CD14-positive monocyte (primary cell): ENCODE measurements at regions not wholly inside any gene's neighbourhood (a gene's known extent, or its start where the extent isn't known, plus 50 kb on each side); places are given as distances from the start of the nearest gene placed in this dataset.
A peak's percentile ranks its signal among the peaks of the same experiment; 100 is the strongest.

Experiments used
- DNase-seq, 3 donors: peaks; one replicate each; pipeline ENCODE4 v3.0.0-alpha.2; 2011 to 2022
- H2AFZ ChIP-seq: 2 replicates; pipeline ENCODE4 v1.6.0; 2012; ENCODE audit warnings: mild to moderate bottlenecking, low read depth, low read length, inconsistent platforms; ENCODE audit not compliant: insufficient read depth, poor library complexity, severe bottlenecking
- H3K27ac ChIP-seq, 2 donors: 1 replicate in 1 of 2; 2 replicates in 1 of 2; pipeline ENCODE4 v1.5.1; 2012 to 2013; ENCODE audit warnings: low read length in 2 of 2, control low read depth in 1 of 2, inconsistent platforms in 1 of 2, low read depth in 1 of 2, mild to moderate bottlenecking in 1 of 2
- H3K27me3 ChIP-seq, 2 donors: one replicate each; pipeline versions ENCODE4 v1.6.0 to v1.6.1; 2011 to 2013; ENCODE audit warnings: low read length in 2 of 2; ENCODE audit not compliant: control insufficient read depth in 2 of 2, insufficient read depth in 2 of 2
- H3K36me3 ChIP-seq, 2 donors: replicated peaks in 1 of 2; 1 replicate in 1 of 2; 2 replicates in 1 of 2; pipeline versions ENCODE4 v1.5.1 to v1.6.1; 2012 to 2013; ENCODE audit warnings: low read length in 2 of 2, control low read depth in 1 of 2, inconsistent platforms in 1 of 2, mild to moderate bottlenecking in 1 of 2; ENCODE audit not compliant: insufficient read depth in 2 of 2, control insufficient read depth in 1 of 2
- H3K4me1 ChIP-seq, 2 donors: 1 replicate in 1 of 2; 2 replicates in 1 of 2; pipeline versions ENCODE4 v1.5.1 to v1.6.1; 2012 to 2013; ENCODE audit warnings: low read length in 2 of 2, control low read depth in 1 of 2, inconsistent platforms in 1 of 2, mild to moderate bottlenecking in 1 of 2, moderate library complexity in 1 of 2; ENCODE audit not compliant: insufficient read depth in 2 of 2, control insufficient read depth in 1 of 2
- H3K4me2 ChIP-seq: replicated peaks from 2 replicates; pipeline ENCODE3; 2012; ENCODE audit warnings: low read length, moderate library complexity, mild to moderate bottlenecking; ENCODE audit not compliant: poor library complexity, severe bottlenecking; ENCODE audit errors: extremely low read depth
- H3K4me3 ChIP-seq, 3 experiments: fragments of 200-600 bp in 1 of 3; sonication (generic) in 1 of 3; replicated peaks in 1 of 3; 1 replicate in 2 of 3; 2 replicates in 1 of 3; pipeline ENCODE4 v1.5.1; 2011 to 2013; ENCODE audit warnings: low read length in 3 of 3, mild to moderate bottlenecking in 3 of 3, control low read depth in 2 of 3, low read depth in 2 of 3, inconsistent platforms in 1 of 3, moderate library complexity in 1 of 3
- H3K79me2 ChIP-seq: 2 replicates; pipeline ENCODE4 v1.6.0; 2012; ENCODE audit warnings: mild to moderate bottlenecking, control low read depth, inconsistent platforms, low read length, moderate library complexity; ENCODE audit not compliant: insufficient read depth
- H3K9ac ChIP-seq: 2 replicates; pipeline ENCODE4 v1.6.0; 2017; ENCODE audit warnings: low read length, mild to moderate bottlenecking; ENCODE audit not compliant: insufficient read depth, poor library complexity, severe bottlenecking
- H3K9me3 ChIP-seq, 2 donors: replicated peaks in 1 of 2; 1 replicate in 1 of 2; 2 replicates in 1 of 2; pipeline versions ENCODE4 v1.5.1 to v1.6.1; 2012 to 2013; ENCODE audit warnings: low read length in 2 of 2, control low read depth in 1 of 2; ENCODE audit not compliant: control insufficient read depth in 1 of 2, insufficient read depth in 1 of 2
- H4K20me1 ChIP-seq: 2 replicates; pipeline ENCODE4 v1.6.0; 2012; ENCODE audit warnings: mild to moderate bottlenecking, low read length, control low read depth, moderate library complexity; ENCODE audit not compliant: insufficient read depth
- H3K27ac Mint-ChIP-seq, 7 donors: one replicate each; pipeline ENCODE4 v1.8.0; 2020; ENCODE audit warnings: mild to moderate bottlenecking in 7 of 7, mixed read lengths in 7 of 7, moderate library complexity in 6 of 7, inconsistent platforms in 2 of 7
- H3K27me3 Mint-ChIP-seq, 3 donors: one replicate each; pipeline ENCODE4 v1.8.0; 2021 to 2022; ENCODE audit warnings: low read depth in 3 of 3, mild to moderate bottlenecking in 3 of 3, mixed read lengths in 3 of 3, moderate library complexity in 3 of 3, inconsistent platforms in 1 of 3
- H3K36me3 Mint-ChIP-seq, 2 donors: one replicate each; pipeline ENCODE4 v1.8.0; 2020; ENCODE audit warnings: mixed read lengths in 2 of 2, inconsistent platforms in 1 of 2, mild to moderate bottlenecking in 1 of 2
- H3K4me1 Mint-ChIP-seq: one replicate; pipeline ENCODE4 v1.8.0; 2020; ENCODE audit warnings: mild to moderate bottlenecking, mixed read lengths
- H3K4me3 Mint-ChIP-seq, 2 donors: one replicate each; pipeline ENCODE4 v1.8.0; 2020; ENCODE audit warnings: mild to moderate bottlenecking in 2 of 2, mixed read lengths in 2 of 2, moderate library complexity in 1 of 2
- H3K9me3 Mint-ChIP-seq, 7 donors: one replicate each; pipeline ENCODE4 v1.8.0; 2020 to 2022; ENCODE audit warnings: mixed read lengths in 7 of 7, mild to moderate bottlenecking in 6 of 7, moderate library complexity in 6 of 7, inconsistent platforms in 2 of 7
- WGBS: methylation state at CpG from one replicate; pipeline ENCODE4 v1.1.5; 2013; ENCODE audit warnings: missing lambda C conversion rate; ENCODE audit not compliant: insufficient coverage; 5-methylcytosine and 5-hydroxymethylcytosine counted together
- intact Hi-C, 2 donors: fragments of 100-400 bp; cut with micrococcal nuclease; formaldehyde crosslinking; loops; one replicate each; pipeline versions ENCODE4 v1.15.0 to v1.15.1; 2023
- TF ChIP-seq, protein P1 (sequence below): fragments of 200-600 bp; IDR thresholded peaks from one replicate; pipeline ENCODE4 v1.8.0; 2022; ENCODE audit warnings: antibody characterized with exemption, mild to moderate bottlenecking

DNA sequence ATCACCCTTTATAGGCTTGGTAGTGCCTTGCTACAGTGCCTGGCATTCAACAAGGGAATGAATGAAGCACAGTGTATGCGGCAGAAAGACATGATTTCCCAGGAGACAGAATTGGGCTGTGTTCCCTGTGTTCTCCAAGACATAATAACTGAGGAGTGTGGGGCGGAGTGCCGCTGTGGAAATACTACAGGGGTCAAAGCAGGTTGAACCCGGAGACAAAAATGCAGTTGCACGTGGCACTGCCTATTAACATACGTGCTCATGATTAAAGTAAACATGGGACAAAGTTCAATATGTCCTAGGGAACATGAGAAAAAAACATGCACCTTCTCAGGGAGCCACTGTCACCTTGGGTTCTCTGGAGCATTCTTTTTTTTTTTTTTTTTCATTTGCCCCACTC is 820.8 kb downstream of the RPA4 start:
- Mint-ChIP-seq H3K4me3 (no peak overlapping the region), H3K9me3 (peaks cover 0 to 2% (median 0%) of the 10 kb centered on the region in 7 donors), H3K27ac (peak overlapping the region in 1 of 7 donors; percentile 61), H3K36me3 (no peaks in the 10 kb centered on the region), H3K4me1 (no peaks in the 10 kb centered on the region), H3K27me3 (peaks cover 1 to 7% (median 3%) of the 10 kb centered on the region in 3 donors)
- Histone ChIP-seq H4K20me1 (no peaks in the 10 kb centered on the region), H3K4me2 (no peak overlapping the region), H3K27me3 (no peaks in the 10 kb centered on the region), H3K9me3 (no peaks in the 10 kb centered on the region), H3K4me1 (no peaks in the 10 kb centered on the region), H3K9ac (no peak overlapping the region), H3K4me3 (no peak overlapping the region), H3K36me3 (no peaks in the 10 kb centered on the region), H3K27ac (no peak overlapping the region), H3K79me2 (no peaks in the 10 kb centered on the region), H2AFZ (no peak overlapping the region)
- DNase-seq, result no peak
- intact Hi-C loops, result no loop called here
- TF ChIP-seq, protein P1, sequence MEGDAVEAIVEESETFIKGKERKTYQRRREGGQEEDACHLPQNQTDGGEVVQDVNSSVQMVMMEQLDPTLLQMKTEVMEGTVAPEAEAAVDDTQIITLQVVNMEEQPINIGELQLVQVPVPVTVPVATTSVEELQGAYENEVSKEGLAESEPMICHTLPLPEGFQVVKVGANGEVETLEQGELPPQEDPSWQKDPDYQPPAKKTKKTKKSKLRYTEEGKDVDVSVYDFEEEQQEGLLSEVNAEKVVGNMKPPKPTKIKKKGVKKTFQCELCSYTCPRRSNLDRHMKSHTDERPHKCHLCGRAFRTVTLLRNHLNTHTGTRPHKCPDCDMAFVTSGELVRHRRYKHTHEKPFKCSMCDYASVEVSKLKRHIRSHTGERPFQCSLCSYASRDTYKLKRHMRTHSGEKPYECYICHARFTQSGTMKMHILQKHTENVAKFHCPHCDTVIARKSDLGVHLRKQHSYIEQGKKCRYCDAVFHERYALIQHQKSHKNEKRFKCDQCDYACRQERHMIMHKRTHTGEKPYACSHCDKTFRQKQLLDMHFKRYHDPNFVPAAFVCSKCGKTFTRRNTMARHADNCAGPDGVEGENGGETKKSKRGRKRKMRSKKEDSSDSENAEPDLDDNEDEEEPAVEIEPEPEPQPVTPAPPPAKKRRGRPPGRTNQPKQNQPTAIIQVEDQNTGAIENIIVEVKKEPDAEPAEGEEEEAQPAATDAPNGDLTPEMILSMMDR, result no peak
- 94% methylated on average over 3 of the region's 6 CpGs for WGBS

DNA sequence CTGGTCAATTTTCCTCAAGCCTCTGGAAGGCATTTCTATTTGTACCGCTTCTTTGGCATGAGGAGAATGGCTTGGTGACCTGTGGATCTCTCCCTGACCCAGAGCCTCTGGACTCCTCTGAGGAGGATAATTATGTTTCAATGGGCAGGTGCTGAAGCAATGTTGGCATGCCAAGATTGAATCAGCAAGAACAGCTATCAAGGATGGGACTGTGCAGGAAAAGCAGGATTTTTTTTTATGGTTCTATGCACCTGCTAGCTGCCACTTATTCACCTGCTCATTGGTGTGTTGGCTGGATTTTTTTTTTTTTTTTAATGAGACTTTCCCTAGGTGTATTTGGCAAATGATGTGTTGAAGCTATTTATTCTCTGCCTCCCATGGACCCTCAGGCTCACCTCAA is 821.2 kb downstream of the RPA4 start:
- intact Hi-C loops, result no loop called here
- H3K4me3 Mint-ChIP-seq, result no peak overlapping the region

More for the DNA sequence above, 821.2 kb downstream of the RPA4 start:
- no peaks in the 10 kb centered on the region for H4K20me1 ChIP-seq
- peaks cover 1 to 6% (median 3%) of the 10 kb centered on the region in 3 donors for H3K27me3 Mint-ChIP-seq
- WGBS, result no CpG with 5 or more reads among the region's 1 CpG
- no peak overlapping the region for H3K27ac ChIP-seq
- H3K4me3 ChIP-seq, result no peak overlapping the region
- no peaks in the 10 kb centered on the region for H3K4me1 Mint-ChIP-seq
- no peak overlapping the region for H3K4me2 ChIP-seq
- no peaks in the 10 kb centered on the region for H3K4me1 ChIP-seq
- H2AFZ ChIP-seq, result no peak overlapping the region
- no peaks in the 10 kb centered on the region for H3K36me3 Mint-ChIP-seq
- H3K9me3 ChIP-seq, result no peaks in the 10 kb centered on the region
- H3K79me2 ChIP-seq, result no peaks in the 10 kb centered on the region
- TF ChIP-seq, protein P1, result no peak
- H3K9ac ChIP-seq, result no peak overlapping the region
- DNase-seq, result no peak
- H3K27ac Mint-ChIP-seq, result no peak overlapping the region
- H3K36me3 ChIP-seq, result no peaks in the 10 kb centered on the region
- peaks cover 0 to 2% (median 0%) of the 10 kb centered on the region in 7 donors for H3K9me3 Mint-ChIP-seq
- no peaks in the 10 kb centered on the region for H3K27me3 ChIP-seq
